GM20000 (cell line): ENCODE measurements at regions not wholly inside any gene's neighbourhood (a gene's known extent, or its start where the extent isn't known, plus 50 kb on each side); places are given as distances from the start of the nearest gene placed in this dataset.
"Not testable (repeated sequence)": the region's sequence is repeated elsewhere in the genome, so short reads cannot be mapped to it uniquely, and the experiment has no call there.

ENCODE experiments used
- DNase-seq: peaks from one replicate; pipeline ENCODE4 v3.0.0; 2012; ENCODE audit warnings: low spot score
- TF ChIP-seq, protein P1 (sequence below): IDR thresholded peaks from 2 replicates; pipeline ENCODE4 v1.5.1; 2012; ENCODE audit warnings: mild to moderate bottlenecking, control low read depth; ENCODE audit errors: extremely low read depth, missing control alignments

DNA sequence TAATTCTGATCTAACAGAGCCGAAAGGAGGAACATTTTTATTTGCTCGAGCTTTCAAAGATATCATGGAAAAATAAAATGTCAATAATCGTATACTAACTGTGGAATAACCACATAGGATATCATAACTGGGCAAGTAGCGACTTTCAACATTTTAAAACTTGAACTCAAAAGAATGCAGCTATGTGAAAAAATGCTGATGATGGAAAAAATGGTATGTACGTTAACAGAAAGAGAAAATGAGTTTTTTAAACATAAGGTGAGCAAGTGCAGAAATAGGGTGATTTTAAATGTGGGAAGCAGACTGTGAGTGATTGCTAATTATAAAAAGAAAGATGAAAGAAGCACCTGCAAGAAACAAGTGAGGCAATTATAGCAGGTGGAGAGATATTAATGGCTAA lies 238.3 kb upstream of the HSF2 start:
- no peak for DNase-seq
- TF ChIP-seq, protein P1, sequence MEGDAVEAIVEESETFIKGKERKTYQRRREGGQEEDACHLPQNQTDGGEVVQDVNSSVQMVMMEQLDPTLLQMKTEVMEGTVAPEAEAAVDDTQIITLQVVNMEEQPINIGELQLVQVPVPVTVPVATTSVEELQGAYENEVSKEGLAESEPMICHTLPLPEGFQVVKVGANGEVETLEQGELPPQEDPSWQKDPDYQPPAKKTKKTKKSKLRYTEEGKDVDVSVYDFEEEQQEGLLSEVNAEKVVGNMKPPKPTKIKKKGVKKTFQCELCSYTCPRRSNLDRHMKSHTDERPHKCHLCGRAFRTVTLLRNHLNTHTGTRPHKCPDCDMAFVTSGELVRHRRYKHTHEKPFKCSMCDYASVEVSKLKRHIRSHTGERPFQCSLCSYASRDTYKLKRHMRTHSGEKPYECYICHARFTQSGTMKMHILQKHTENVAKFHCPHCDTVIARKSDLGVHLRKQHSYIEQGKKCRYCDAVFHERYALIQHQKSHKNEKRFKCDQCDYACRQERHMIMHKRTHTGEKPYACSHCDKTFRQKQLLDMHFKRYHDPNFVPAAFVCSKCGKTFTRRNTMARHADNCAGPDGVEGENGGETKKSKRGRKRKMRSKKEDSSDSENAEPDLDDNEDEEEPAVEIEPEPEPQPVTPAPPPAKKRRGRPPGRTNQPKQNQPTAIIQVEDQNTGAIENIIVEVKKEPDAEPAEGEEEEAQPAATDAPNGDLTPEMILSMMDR: no peak

DNA sequence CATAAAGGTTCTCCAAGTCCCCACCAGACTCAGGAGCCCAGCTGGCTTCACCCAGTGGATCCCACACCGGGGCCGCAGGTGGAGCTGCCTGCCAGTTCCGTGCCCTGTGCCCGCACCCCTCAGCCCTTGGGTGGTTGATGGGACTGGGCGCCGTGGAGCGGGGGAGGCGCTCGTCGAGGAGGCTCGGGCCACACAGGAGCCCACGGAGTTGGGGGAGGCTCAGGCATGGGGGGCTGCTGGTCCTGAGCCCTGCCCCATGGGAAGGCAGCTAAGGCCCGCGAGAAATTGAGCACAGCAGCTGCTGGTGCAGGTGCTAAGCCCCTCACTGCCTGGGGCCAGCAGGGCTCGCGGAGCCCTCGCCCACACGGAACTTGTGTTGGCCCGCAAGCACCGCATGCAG lies 234.4 kb upstream of the HSF2 start:
- TF ChIP-seq, protein P1: no peak
- no peak for DNase-seq

DNA sequence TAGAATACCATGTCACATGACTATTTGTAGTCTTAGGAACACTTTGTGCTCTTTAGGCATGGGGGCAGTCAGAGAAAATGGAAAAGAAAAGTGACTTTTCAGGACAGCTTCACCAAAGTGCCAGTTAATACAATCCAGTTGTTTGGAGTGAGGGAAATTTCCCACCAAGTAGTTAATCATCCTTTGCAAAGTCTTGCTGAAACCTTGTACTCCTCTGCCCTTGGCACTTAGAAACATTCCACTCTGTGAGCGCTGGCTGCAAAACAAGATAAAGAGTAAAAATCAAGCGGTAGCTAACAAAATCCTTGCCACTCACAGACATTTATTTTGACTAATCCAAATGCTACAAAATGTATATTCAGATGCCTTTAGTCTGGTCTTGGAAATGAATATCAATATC lies 229.2 kb upstream of the HSF2 start:
- TF ChIP-seq, protein P1: no peak
- no peak for DNase-seq

DNA sequence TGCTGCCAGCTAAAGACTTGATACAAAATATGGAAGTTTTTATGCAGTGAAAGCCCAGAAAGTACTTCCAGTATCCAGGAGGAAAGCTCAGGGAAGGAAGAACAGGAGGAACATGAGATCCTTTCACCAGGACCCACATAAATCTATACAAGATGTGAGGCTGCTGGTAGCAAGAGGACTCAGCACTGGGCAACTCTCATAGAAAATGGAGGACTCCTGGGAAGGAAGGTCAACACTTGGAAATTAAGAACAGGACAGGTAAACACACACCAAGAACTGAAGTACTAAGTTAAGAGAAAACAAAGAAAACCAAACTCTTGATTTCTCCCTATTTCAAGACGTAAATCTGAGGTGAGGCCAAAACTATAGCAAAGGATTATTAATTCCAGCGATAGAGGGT lies 220.5 kb upstream of the HSF2 start:
- TF ChIP-seq, protein P1: no peak
- DNase-seq: no peak

DNA sequence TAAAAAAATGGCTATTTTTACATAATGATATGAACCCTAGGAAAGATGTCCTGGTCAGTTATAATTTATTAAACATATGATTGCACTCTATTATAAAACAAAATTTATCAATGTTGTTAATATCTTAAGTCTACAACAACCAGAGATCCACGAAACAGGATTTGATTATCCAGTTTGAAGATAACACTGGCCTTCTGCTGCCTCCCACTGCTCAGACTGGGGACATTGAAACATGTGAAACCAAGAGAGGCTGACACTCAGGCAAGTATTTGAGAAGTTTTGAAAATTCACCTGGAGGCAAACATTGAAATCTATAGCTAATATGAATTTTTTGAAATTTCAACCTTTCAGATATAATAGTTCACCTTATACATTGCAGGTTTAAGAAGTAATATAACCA lies 219.3 kb upstream of the HSF2 start:
- no peak for DNase-seq
- TF ChIP-seq, protein P1: no peak

DNA sequence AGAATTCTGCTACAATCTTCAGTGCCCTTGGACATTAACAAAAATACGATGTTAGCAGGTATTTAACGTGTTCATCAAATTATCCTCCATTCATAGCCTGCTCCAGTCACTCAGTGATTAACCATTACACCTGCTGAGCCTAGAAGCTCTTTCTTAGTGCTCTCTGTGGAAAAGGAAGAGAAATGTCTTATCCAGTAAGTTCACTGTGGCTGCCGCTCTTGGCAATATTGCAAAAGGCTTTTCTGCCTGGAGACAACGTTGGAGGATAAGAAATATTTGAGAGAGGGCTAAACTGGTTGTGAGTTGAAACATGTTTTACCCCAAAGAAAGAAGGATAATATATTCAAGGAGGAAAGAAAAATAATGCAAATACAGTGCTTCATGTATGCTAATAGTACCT lies 217.4 kb upstream of the HSF2 start:
- no peak for DNase-seq
- TF ChIP-seq, protein P1: no peak

DNA sequence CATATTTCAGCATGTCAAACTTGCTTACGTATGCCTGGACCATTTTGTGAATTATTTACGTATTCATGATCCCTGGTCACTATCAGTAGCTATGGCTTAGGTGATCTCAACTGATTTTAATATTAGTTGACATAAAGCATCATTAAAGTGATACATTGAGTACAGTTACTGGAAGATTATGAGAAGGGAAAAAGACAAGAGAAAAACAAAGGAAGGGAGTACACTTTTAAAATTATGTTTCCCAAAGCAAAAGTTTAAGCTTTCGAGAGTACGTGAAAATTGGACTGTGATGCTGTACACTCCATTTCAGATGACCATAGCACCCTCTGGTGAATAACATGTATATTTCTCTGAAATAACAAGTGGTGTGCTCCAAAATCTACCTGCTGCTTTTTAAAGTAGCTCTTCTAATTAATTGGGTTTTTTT lies 215.0 kb upstream of the HSF2 start:
- TF ChIP-seq, protein P1: no peak
- DNase-seq: no peak

DNA sequence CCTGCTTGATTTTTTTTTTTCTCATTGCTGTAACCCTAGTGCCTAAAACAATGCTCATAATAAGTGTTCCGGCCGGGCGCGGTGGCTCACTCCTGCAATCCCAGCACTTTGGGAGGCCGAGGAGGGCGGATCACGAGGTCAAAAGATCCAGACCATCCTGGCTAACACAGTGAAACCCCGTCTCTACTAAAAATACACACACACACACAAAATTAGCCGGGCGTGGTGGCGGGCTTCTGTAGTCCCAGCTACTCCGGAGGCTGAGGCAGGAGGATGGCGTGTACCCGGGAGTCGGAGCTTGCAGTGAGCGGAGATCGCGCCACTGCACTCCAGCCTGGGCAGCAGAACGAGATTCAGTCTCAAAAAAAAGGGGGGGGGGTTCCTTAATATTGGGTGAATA lies 214.0 kb upstream of the HSF2 start:
- not testable (repeated sequence) for DNase-seq
